Kidney (tissue), 13 donors: ENCODE measurements at regions not wholly inside any gene's neighbourhood (a gene's known extent, or its start where the extent isn't known, plus 50 kb on each side); places are given as distances from the start of the nearest gene placed in this dataset.
"Not testable (repeated sequence)": the region's sequence is repeated elsewhere in the genome, so short reads cannot be mapped to it uniquely, and the experiment has no call there.

Experiments used
- DNase-seq, 5 donors: peaks; one replicate each; pipeline ENCODE4 v3.0.0-alpha.2; 2013 to 2020
- FAIRE-seq: peaks from 2 replicates; lab custom pipeline; 2012; peaks lifted over from hg19 to GRCh38; lab: Jason Lieb, UNC
- H3K27ac ChIP-seq, 2 donors: one replicate each; pipeline ENCODE4 v1.7.0; 2013; ENCODE audit warnings: low read depth in 2 of 2, low read length in 2 of 2, inconsistent platforms in 1 of 2
- H3K27me3 ChIP-seq: one replicate; pipeline ENCODE4 v1.7.1; 2013; ENCODE audit warnings: low read length, inconsistent platforms; ENCODE audit not compliant: control insufficient read depth, insufficient read depth
- H3K36me3 ChIP-seq, 3 donors: one replicate each; pipeline versions ENCODE4 v1.7.0 to v1.7.1; 2013; ENCODE audit warnings: low read length in 3 of 3, control low read depth in 1 of 3, inconsistent platforms in 1 of 3; ENCODE audit not compliant: insufficient read depth in 3 of 3, control insufficient read depth in 2 of 3
- H3K4me1 ChIP-seq, 3 donors: one replicate each; pipeline versions ENCODE4 v1.7.0 to v1.7.1; 2013; ENCODE audit warnings: low read length in 3 of 3, inconsistent platforms in 1 of 3, low read depth in 1 of 3; ENCODE audit not compliant: control insufficient read depth in 2 of 3, insufficient read depth in 2 of 3
- H3K4me3 ChIP-seq, 3 donors: one replicate each; pipeline versions ENCODE4 v1.7.0 to v1.8.1; 2013; ENCODE audit warnings: low read length in 3 of 3, control low read depth in 1 of 3, inconsistent platforms in 1 of 3
- H3K9ac ChIP-seq, 3 donors: one replicate each; pipeline versions ENCODE4 v1.7.0 to v1.7.1; 2013; ENCODE audit warnings: low read length in 3 of 3, control low read depth in 1 of 3, inconsistent platforms in 1 of 3
- H3K9me3 ChIP-seq, 3 donors: one replicate each; pipeline versions ENCODE4 v1.7.0 to v1.7.1; 2013; ENCODE audit warnings: low read length in 3 of 3, control low read depth in 1 of 3, inconsistent platforms in 1 of 3; ENCODE audit not compliant: control insufficient read depth in 2 of 3, insufficient read depth in 1 of 3
- intact Hi-C: fragments of 100-400 bp; cut with DNase I; formaldehyde crosslinking; loops from one replicate; pipeline ENCODE4 v1.11.1; 2022
- TF ChIP-seq, protein P1 (sequence below): IDR thresholded peaks from 3 replicates; pipeline ENCODE4 v1.5.1; 2012; ENCODE audit warnings: mild to moderate bottlenecking, moderate library complexity, borderline replicate concordance; ENCODE audit not compliant: insufficient read depth; ENCODE audit errors: extremely low read depth
- donor health status: control.
- donor health status: control.
- donor health status: control.
- donor health status: control.
- donor health status: control.
- donor health status: DM: yes; HTN: yes; CAD: no.
- donor health status: Normal renal cell carcinoma (clear cell type).

GRCh38 chr17:77622647-77623046 is 335.9 kb upstream of the TNRC6C start:
- Histone ChIP-seq H3K4me3 (no peak overlapping the region), H3K4me1 (no peaks in the 10 kb centered on the region), H3K9me3 (no peaks in the 10 kb centered on the region), H3K9ac (no peak overlapping the region), H3K27me3 (no peaks in the 10 kb centered on the region), H3K36me3 (no peaks in the 10 kb centered on the region), H3K27ac (no peak overlapping the region)
- no peak for FAIRE-seq
- DNase-seq = no peak
- TF ChIP-seq, protein P1, sequence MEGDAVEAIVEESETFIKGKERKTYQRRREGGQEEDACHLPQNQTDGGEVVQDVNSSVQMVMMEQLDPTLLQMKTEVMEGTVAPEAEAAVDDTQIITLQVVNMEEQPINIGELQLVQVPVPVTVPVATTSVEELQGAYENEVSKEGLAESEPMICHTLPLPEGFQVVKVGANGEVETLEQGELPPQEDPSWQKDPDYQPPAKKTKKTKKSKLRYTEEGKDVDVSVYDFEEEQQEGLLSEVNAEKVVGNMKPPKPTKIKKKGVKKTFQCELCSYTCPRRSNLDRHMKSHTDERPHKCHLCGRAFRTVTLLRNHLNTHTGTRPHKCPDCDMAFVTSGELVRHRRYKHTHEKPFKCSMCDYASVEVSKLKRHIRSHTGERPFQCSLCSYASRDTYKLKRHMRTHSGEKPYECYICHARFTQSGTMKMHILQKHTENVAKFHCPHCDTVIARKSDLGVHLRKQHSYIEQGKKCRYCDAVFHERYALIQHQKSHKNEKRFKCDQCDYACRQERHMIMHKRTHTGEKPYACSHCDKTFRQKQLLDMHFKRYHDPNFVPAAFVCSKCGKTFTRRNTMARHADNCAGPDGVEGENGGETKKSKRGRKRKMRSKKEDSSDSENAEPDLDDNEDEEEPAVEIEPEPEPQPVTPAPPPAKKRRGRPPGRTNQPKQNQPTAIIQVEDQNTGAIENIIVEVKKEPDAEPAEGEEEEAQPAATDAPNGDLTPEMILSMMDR = no peak
- intact Hi-C loops = no loop called here

- FAIRE-seq, H3K9me3 ChIP-seq, H3K36me3 ChIP-seq, H3K4me1 ChIP-seq, H3K27me3 ChIP-seq, intact Hi-C loops, DNase-seq, H3K27ac ChIP-seq, H3K9ac ChIP-seq, H3K4me3 ChIP-seq: not testable (repeated sequence)
Observed at GRCh38 chr17:77623321-77623720, 335.2 kb upstream of the TNRC6C start.

DNA sequence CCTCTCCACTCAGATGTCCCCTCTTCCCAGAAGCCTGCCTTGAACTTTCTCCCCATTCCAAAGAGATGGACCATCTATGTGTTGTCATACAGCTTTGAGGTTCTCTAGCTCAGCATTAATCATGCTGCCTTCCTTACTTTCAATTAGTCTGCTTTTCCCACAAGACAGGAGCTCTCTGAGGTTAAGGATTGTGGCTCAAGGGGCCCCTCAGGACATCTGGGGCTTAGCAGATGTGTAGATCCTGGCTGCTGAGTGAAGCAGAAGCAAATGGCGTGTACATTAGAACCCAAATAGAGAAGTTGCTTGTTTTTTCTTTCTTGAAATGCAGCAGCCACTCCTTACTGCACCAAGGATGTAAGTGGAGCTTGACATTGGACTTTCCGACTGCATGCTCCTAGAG is 330.5 kb upstream of the TNRC6C start:
- DNase-seq (no peak), FAIRE-seq (no peak)
- intact Hi-C loops = no loop called here
- Histone ChIP-seq H3K9ac (no peak overlapping the region), H3K27ac (no peak overlapping the region), H3K4me1 (no peaks in the 10 kb centered on the region), H3K36me3 (no peaks in the 10 kb centered on the region), H3K27me3 (no peaks in the 10 kb centered on the region), H3K9me3 (no peaks in the 10 kb centered on the region), H3K4me3 (no peak overlapping the region)
- TF ChIP-seq, protein P1 = no peak

GRCh38 chr17:77629284-77629683 is 329.2 kb upstream of the TNRC6C start:
- H3K4me1 ChIP-seq, H3K36me3 ChIP-seq, H3K9ac ChIP-seq, H3K27ac ChIP-seq, H3K9me3 ChIP-seq, FAIRE-seq, H3K27me3 ChIP-seq, DNase-seq, intact Hi-C loops, H3K4me3 ChIP-seq: not testable (repeated sequence)

DNA sequence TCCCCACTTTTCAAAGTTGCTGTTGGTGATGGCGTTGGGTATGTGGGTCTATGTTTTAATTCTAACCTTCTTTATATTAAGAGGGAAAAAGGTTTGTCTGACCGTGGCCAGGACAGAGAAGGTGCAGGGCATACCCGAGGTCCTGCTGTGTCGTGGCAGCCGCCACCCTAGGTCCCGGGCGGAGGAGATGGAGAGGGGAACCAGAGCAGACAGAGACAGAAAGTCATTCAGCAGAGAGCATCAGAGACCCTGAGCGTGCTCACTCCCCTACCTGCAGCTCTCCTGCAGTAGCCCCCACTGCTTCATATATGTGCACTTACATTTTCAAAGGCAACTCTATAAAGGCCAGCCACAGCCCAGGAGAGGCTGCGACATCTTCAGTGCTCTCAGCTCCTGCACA is 327.2 kb upstream of the TNRC6C start:
- no peak for FAIRE-seq
- no peak overlapping the region for H3K4me3 ChIP-seq
- no peak for DNase-seq
- intact Hi-C loops = no loop called here
- no peak overlapping the region for H3K27ac ChIP-seq
- no peaks in the 10 kb centered on the region for H3K27me3 ChIP-seq
- H3K9ac ChIP-seq = no peak overlapping the region
- no peaks in the 10 kb centered on the region for H3K36me3 ChIP-seq
- TF ChIP-seq, protein P1 = no peak
- H3K9me3 ChIP-seq = no peaks in the 10 kb centered on the region
- H3K4me1 ChIP-seq = no peaks in the 10 kb centered on the region
